ENCODE measurements at regions not wholly inside any gene's neighbourhood (a gene's known extent, or its start where the extent isn't known, plus 50 kb on each side); places are given as distances from the start of the nearest gene placed in this dataset.

- ChIA-PET POLR2A (no interaction called here), CTCF (ENCODE audit: low intra/inter-chr PET ratio, low total read pairs) (no interaction called here)
- H3K36me3 ChIP-seq (replicated peaks in 1 of 2; ENCODE audit: control insufficient read depth in 1 of 2, insufficient read depth in 2 of 2, low read length in 2 of 2), result no peaks in the 10 kb centered on the region
- H3K4me3 ChIP-seq (replicated peaks in 1 of 3; ENCODE audit: insufficient read depth in 1 of 3, low read depth in 2 of 3, low read length in 3 of 3), result no peak overlapping the region
- TF ChIP-seq ZNF619 (CRISPR knock-in tag; IDR thresholded peaks at IDR 0.05), result no peak
- no peak for TF ChIP-seq RORA (CRISPR knock-in tag; IDR thresholded peaks at IDR 0.05)
- no peak for TF ChIP-seq ZEB1 (IDR thresholded peaks at IDR 0.05; ENCODE audit: insufficient replicate concordance, low read depth)
- TF ChIP-seq ZMAT3 (CRISPR knock-in tag; conservative IDR thresholded peaks at IDR 0.05), result no peak
- TF ChIP-seq MATR3 (CRISPR knock-in tag; IDR thresholded peaks at IDR 0.05), result no peak
- TF ChIP-seq ZNF275 (CRISPR knock-in tag; IDR thresholded peaks at IDR 0.05; ENCODE audit: borderline replicate concordance), result no peak
- no peak for TF ChIP-seq WIZ (CRISPR knock-in tag; IDR thresholded peaks at IDR 0.05)
- no peak for TF ChIP-seq MIXL1 (CRISPR knock-in tag; IDR thresholded peaks at IDR 0.05)
- no peak for TF ChIP-seq SMYD3 (CRISPR knock-in tag; IDR thresholded peaks at IDR 0.05)
- no peak for TF ChIP-seq ZNF589 (CRISPR knock-in tag; conservative IDR thresholded peaks at IDR 0.05)
- no peak for TF ChIP-seq ZNF230 (CRISPR knock-in tag; IDR thresholded peaks at IDR 0.05)
- H3K27ac ChIP-seq (ENCODE audit: extremely low read length, insufficient read depth, low read length), result no peak overlapping the region
- no TSS peak for BruUV-seq (replicated peaks)
- FAIRE-seq, result no peak
- no peaks in the 10 kb centered on the region for H3K9me3 ChIP-seq (ENCODE audit: low read length)
- H3K27me3 ChIP-seq (ENCODE audit: control insufficient read depth in 1 of 2, insufficient read depth in 2 of 2, low read length in 2 of 2), result no peaks in the 10 kb centered on the region
- H3K9ac ChIP-seq (ENCODE audit: insufficient read depth, low read depth, low read length), result no peak overlapping the region
- intact Hi-C loops (cut with micrococcal nuclease; ENCODE audit: unreplicated experiment) (no loop called here), in situ Hi-C loops (cut with HindIII; ENCODE audit: extremely low pct_ligation_motif_present, low pct_unique_long_range_greater_than_20kb) (no loop called here)
- H3K4me2 ChIP-seq (ENCODE audit: low read depth, low read length), result no peak overlapping the region
- no peak for DNase-seq (ENCODE audit: low spot score)
- no peak for ATAC-seq
- H2AFZ ChIP-seq (ENCODE audit: low read length), result no peak overlapping the region
- H3K4me1 ChIP-seq (ENCODE audit: insufficient read depth, low read length), result no peaks in the 10 kb centered on the region
- H3K79me2 ChIP-seq (ENCODE audit: insufficient read depth, low read length), result no peaks in the 10 kb centered on the region
- no peaks in the 10 kb centered on the region for H4K20me1 ChIP-seq (ENCODE audit: insufficient read depth, low read length)
Measured at GRCh38 chr7:27324246-27324645, 81.6 kb downstream of the EVX1 start.

GRCh38 chr7:27329909-27330308 lies 87.3 kb downstream of the EVX1 start:
- TF ChIP-seq ZNF652 (CRISPR knock-in tag; IDR thresholded peaks at IDR 0.05; ENCODE audit: borderline replicate concordance, low read depth) (no peak), MBD4 (IDR thresholded peaks at IDR 0.05; ENCODE audit: borderline replicate concordance, low read length) (no peak), ZNF343 (CRISPR knock-in tag; IDR thresholded peaks at IDR 0.05) (no peak)
- Histone ChIP-seq H2AFZ (ENCODE audit: low read length) (no peak overlapping the region), H3K27ac (ENCODE audit: extremely low read length, insufficient read depth, low read length) (no peak overlapping the region), H3K4me2 (ENCODE audit: low read depth, low read length) (no peak overlapping the region), H3K4me3 (replicated peaks in 1 of 3; ENCODE audit: insufficient read depth in 1 of 3, low read depth in 2 of 3, low read length in 3 of 3) (no peak overlapping the region), H3K9ac (ENCODE audit: insufficient read depth, low read depth, low read length) (no peak overlapping the region), H3K9me3 (ENCODE audit: low read length) (no peaks in the 10 kb centered on the region), H3K27me3 (ENCODE audit: control insufficient read depth in 1 of 2, insufficient read depth in 2 of 2, low read length in 2 of 2) (no peaks in the 10 kb centered on the region), H3K36me3 (replicated peaks in 1 of 2; ENCODE audit: control insufficient read depth in 1 of 2, insufficient read depth in 2 of 2, low read length in 2 of 2) (no peaks in the 10 kb centered on the region), H3K79me2 (ENCODE audit: insufficient read depth, low read length) (no peaks in the 10 kb centered on the region), H4K20me1 (ENCODE audit: insufficient read depth, low read length) (no peaks in the 10 kb centered on the region), H3K4me1 (ENCODE audit: insufficient read depth, low read length) (no peaks in the 10 kb centered on the region)
- FAIRE-seq, result no peak
- in situ Hi-C loops (cut with HindIII; ENCODE audit: extremely low pct_ligation_motif_present, low pct_unique_long_range_greater_than_20kb) (no loop called here), intact Hi-C loops (cut with micrococcal nuclease; ENCODE audit: unreplicated experiment) (no loop called here)
- no peak for DNase-seq (ENCODE audit: low spot score)
- ChIA-PET POLR2A (no interaction called here), CTCF (ENCODE audit: low intra/inter-chr PET ratio, low total read pairs) (no interaction called here)
- no peak for ATAC-seq
- BruUV-seq (replicated peaks), result no TSS peak
- WGBS (ENCODE audit: low lambda C conversion rate), result 0% methylated on average over 1 of the region's 1 CpG
